LNCAP (cell line): ENCODE measurements at regions not wholly inside any gene's neighbourhood (a gene's known extent, or its start where the extent isn't known, plus 50 kb on each side); places are given as distances from the start of the nearest gene placed in this dataset.

Experiments
- CTCF ChIP-seq: fragments of 450-650 bp; IDR thresholded peaks from 2 replicates; pipeline ENCODE4 v1.5.1; 2017; ENCODE audit warnings: mild to moderate bottlenecking

DNA sequence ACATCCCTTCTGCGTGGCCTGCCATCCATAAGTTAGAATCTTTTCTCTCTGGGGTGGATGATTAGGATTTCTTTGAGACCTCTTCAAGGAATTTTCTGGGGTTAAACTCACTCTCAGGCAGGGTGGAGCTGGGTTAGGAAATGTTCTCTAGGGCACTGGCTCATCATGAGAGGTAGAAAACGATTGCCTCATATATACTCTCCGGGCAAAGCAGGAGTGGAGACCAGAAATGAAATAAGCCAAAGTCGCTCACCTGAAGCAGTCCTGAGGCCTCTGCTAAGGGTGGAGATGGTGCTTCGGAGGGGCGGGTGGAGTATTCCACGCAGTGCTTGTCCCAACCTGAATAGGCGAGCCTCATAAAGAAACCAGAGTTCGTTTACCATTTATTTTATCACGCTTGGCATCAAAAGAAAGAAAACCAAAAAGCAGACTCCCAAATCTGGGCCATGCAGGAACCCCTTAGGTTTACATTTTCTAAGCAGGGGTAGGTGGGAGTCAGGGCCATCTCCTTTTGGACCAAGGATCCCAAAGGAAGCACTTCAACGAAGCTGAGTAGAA, 249.3 kb upstream of the MEIS1 start:
- no peak for TF ChIP-seq CTCF

DNA sequence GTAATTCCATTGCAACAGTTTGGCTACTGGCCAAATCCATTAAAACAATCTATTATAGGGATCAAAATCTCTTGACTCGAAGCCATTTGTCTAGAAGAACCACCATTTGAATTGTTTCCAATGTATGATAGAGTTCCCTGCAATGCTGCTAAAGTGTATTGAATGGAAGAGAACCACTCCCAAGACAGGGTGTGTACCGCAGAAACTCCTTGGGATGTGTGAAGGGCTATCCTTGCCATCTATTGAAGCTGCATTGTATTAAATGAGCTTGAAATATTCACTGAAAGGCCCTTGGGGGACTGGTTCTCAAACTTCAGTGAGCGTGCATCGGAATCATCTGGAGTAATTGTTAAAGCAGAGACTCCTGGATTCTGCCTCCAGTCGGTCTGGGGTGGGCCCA, 260.4 kb upstream of the MEIS1 start:
- TF ChIP-seq CTCF: no peak

DNA sequence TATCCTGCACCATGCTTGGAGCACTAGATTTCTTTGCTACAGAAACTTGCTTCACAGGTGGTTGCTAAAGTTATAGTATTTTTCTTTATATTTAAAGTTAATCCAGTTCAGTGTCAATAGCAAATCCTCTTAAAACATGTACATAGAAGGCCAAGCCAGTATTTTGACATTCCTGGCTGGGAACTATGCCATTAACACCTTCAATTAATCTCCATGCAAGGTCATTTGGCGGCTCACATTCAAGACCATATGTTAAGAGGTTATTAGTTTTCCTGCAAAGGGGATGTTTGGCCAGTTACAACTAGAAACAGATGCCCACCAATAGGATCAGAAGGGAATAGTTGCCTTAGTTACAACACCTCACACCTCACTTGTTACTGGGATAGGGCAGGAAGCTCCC, 261.3 kb upstream of the MEIS1 start:
- no peak for TF ChIP-seq CTCF

GRCh38 chr2:66171530-66171929, 263.4 kb upstream of the MEIS1 start:
- no peak for TF ChIP-seq CTCF

DNA sequence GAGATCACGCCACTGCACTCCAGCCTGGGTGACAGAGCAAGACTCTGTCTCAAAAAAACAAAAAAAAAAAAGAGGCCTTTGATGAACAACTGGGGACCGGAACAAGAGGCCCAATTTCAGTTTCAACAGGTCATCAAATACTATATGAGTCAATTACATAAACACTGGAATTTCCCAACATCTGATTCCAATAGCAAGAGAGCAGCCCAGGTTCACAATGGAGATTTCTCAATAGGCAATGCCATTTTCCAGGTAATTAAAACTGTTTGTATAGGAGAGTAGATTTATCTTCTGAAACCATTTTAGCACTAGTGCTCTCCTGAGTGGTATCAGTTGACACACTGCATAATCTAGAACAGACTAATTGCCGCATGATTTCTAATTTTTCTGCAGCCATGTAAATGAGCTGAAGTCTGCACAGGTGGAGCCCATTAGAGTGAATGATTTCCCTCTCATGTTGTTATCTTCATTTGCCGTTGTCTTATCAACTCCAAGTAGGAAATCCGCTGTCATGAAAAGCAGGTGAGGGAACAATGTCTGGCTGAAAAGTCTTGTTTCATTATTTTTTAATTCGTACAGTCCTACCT, 264.1 kb upstream of the MEIS1 start:
- no peak for TF ChIP-seq CTCF

- TF ChIP-seq CTCF: no peak
Measured at GRCh38 chr2:66169076-66169475, 265.8 kb upstream of the MEIS1 start.

- TF ChIP-seq CTCF: no peak
Measured at GRCh38 chr2:66164470-66164869, 270.5 kb upstream of the MEIS1 start.

- TF ChIP-seq CTCF: no peak
Measured at GRCh38 chr2:66156171-66156570, 278.8 kb upstream of the MEIS1 start.
